ENCODE measurements at regions not wholly inside any gene's neighbourhood (a gene's known extent, or its start where the extent isn't known, plus 50 kb on each side); places are given as distances from the start of the nearest gene placed in this dataset.
"Not testable (repeated sequence)": the region's sequence is repeated elsewhere in the genome, so short reads cannot be mapped to it uniquely, and the experiment has no call there.

GRCh38 chr3:26078539-26078938 is 288.6 kb downstream of the OXSM start:
- no peak for DNase-seq

- no peak for DNase-seq
Observed at GRCh38 chr3:26081166-26081565, 291.3 kb downstream of the OXSM start.

DNA sequence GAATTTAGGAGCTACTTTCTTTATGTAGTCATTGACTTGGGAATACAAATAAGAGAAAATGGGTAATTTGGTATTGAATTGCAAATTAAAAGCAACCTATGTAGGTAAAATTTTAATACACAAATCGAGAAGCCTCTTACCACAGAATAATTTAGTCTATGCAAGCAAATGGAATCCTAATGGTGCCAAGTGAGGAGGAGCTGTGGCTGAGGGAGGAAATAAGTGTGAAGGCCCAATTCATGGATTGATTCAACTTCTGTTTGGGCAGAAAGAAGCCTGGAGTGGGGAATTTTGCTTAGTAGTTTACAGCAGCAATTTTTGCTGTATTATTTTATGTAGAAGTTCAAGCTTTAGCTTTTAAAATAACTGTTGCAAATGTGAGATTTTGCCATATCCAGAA is 291.9 kb downstream of the OXSM start:
- DNase-seq, result no peak

- no peak for DNase-seq
Observed at GRCh38 chr3:26082911-26083310, 293.0 kb downstream of the OXSM start.

DNA sequence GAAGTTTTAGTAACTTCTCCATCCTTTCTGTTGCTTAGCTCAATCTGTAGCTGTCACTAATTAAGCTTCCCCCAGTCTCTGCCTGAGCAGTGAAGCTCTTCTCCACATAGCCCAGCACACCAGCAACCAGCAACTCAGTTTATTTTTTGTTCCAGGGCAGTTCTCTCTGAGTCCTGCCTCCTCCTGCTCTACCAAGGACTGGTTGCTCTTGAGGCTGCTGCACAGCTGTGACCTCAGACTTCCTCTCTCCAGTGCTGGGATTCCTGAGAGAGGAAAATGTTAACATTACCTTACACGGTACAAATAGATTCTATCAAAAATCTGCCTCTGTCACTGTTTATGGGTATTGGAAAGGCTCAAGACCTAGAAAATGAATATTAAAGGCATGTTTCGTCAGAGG is 294.7 kb downstream of the OXSM start:
- DNase-seq, result no peak

DNA sequence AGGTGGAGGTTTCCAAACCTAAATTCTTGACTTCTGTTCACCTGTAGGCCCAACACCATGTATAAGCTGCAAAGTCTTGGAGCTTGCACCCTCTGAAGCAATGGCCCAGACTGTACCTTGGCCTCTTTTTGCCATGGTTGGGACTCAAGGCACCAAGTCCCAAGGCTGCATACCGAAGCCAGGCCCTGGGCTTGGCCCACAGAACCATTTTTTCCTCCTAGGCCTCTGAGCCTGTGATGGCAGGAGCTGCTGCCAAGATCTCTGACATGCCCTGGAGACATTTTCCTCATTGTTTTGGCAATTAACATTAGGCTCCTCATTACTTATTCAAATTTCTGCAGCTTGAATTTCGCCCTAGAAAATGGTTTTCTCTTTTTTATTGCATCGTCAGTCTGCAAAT is 297.9 kb downstream of the OXSM start:
- DNase-seq, result no peak

DNA sequence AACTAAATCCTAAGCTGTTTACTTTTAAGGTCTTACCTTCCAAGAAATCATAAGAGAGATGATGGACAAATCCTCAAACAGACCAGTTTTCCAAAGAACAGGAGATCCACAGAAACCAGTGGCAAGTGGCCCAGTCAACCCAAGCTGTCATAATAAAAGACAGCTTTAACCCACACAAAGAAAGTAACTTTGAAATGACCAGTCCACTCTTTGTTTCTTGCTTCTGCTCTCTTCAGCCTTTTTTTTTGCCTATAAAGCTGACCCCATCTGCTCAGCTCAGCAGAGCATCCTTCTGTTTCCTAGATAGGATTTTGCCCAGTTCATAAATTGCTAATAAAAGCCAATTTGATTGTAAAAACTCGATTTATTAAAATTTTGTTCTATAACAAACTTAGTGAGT is 299.4 kb downstream of the OXSM start:
- DNase-seq, result no peak

- DNase-seq, result no peak
Observed at GRCh38 chr3:26090589-26090988, 300.7 kb downstream of the OXSM start.

GRCh38 chr3:26091096-26091495 is 301.2 kb downstream of the OXSM start:
- no peak for DNase-seq

GRCh38 chr3:26091626-26092025 is 301.7 kb downstream of the OXSM start:
- DNase-seq, result no peak

DNA sequence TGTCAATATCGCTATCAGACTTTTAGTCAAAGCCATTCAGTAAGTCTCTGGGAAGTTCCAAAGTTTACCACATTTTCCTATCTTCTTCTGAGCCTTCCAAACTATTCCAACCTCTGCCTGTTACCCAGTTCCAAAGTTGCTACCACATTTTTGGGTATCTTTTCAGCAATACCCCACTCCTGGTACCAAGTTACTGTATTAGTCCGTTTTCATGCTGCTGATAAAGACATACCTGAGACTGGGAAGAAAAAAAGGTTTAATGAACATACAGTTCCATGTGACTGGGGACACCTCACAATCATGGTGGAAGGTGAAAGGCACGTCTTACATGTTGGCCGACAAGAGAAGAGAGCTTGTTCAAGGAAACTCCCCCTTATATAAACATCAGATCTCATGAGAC is 307.2 kb downstream of the OXSM start:
- DNase-seq, result not testable (repeated sequence)

DNA sequence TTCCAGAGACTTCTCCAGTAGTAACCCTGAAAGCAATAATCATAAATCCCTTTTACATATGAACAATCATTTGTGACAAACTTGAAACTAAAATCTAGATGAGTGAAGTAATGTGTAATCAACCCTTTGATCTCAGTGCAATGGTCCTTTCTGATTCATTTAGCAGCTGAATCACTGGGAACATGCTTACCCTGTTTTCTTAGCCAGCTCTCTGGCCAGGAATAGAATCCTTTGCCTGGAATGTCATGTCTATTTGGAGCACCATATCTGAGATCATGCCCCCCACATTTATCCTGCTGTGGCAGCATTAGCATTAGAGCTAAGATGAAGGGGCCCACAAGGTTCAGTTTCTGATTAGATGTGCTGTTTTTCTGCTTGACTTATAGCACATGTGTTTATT is 309.8 kb downstream of the OXSM start:
- no peak for DNase-seq

DNA sequence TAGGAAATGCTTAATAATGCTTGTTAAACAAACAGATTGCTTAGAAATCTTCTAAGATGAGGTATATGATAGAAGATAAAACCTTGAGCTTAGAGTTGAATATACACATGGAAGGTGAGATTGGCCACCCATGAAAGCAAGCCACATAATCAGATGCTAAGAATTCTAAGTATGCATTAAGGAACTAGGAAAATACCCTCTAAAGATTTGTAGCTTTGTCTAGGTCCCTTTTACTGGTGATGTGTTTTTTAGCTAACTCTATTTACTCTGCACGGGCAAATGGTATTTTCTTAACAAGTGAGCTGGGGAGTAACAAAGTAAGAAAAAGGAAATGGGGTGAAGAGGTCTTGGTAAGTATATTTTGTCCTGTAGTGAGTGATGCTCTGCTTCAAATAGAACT is 310.3 kb downstream of the OXSM start:
- no peak for DNase-seq

DNA sequence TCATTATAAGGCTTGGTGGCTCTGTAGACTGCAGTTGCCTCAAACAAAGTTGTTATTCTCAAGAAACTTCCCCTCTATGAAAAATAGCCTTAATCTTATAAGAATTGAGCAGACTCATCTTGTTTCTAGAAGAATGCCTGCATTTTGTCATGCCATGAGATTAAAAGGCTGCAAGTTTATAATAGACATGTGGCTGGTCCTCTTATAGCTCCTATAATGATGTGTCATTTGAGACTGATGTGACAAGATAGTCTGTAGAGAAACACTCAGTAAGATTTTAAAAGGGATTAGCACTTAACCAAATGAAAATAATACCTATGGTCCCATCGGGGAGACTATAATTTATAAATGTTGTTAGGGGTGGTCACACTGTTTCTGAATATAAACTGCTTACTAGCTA is 312.5 kb downstream of the OXSM start:
- DNase-seq, result no peak

- DNase-seq, result no peak
Observed at GRCh38 chr3:26104851-26105251, 315.0 kb downstream of the OXSM start.

- DNase-seq, result no peak
Observed at GRCh38 chr3:26105261-26105660, 315.4 kb downstream of the OXSM start.

DNA sequence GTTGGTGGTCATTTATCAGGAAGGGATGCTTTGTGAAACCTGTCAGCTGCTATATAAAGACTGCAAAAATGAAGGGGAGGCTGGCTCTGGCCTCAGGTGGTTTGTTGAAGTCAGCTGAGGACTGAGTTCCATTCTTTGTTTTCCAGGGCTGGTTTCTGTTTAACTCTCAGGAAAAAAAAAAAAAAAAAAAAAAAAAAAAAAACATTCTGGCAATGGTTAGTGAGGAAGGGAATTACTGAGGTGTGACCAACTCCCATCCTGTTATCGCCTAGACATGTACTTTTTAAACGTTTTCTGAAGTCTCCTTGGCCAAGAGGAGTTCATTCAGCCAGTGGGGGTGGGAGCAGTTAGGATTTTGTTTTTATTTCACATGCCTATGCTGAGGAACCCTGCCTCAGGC is 316.3 kb downstream of the OXSM start:
- no peak for DNase-seq

DNA sequence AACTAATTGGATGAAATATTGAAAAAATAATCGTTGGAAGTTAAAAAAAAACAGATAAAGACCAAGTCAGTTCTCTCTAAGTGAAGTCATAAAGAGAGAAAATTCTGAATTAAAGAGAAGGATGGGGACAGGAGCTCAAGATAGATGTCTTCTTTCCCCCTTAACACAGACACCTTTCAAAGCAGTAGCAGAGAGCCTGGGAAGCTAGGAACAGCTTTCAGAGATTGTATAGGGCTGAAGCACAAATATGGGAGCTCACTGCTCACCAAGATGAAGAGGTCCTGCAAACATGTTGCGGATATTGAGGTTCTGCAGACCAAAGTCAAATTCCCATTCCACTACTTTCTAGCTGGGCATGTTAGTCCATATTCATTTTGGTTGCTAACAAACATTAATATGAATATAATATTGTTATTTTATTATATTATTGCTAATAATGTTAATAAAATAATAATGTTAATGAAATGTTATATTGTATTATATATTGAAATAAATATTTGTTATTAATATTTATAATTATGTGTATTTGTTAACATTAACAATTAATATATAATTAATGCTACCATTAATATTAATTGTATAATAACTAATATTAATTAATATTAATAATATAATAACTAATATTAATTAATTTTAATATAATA is 319.1 kb downstream of the OXSM start:
- no peak for DNase-seq

DNA sequence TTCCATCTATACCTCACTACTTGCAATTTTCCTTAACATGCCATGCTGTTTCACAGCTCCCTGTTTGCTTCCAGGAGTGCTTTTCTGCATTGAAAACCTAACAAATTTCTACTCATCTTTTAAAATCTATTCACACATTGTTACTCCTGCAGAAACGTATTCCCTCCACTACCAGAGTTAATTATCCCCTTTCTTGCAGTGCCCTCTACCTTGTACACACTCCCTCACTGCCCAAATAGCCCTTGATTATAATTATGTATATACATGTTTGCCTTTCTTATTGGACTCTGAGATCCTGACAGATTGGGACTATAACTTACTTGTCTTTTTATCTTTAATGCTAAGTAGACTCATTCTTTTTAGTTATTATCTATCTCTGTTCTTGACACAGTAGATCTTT is 325.0 kb downstream of the OXSM start:
- no peak for DNase-seq

DNA sequence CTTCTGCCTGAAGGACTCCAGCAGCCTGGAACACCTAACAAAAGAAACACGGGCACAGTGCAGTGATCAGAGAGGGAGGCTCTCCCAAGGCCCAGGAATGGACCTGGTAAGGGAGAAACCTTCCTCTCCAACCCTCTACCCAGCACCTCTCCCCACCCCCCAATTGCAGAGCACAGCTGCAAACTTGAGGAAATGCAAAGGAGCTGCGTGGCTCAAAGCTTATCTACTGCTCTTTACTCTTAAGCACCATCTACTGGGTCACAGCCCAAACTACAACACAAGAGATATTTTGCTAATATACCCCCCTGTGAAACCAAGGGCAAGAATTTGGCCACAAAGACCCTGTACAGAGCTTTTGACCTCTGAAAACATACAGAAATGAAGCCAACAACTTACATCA is 328.3 kb downstream of the OXSM start:
- no peak for DNase-seq

DNA sequence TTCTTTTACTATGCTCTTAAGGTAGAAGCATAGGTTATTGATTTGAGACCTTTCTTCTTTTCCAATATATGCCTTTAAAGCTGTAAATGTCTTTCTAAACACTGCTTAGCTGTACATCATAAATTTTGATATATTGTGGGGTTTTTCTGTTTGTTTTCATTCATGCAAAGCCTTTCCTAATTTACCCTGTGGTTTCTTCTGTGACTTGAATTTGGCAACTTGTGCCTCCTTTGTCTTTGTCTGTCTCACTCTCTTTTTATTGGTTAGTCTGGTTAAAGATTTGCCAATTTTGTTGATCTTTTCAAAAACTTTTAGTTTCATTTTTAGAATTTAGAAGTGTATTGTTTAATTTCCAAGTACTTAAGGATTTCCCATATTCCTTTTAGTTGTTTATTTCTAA is 343.1 kb downstream of the OXSM start:
- no peak for DNase-seq

- DNase-seq, result no peak
Observed at GRCh38 chr3:26141296-26141695, 351.4 kb downstream of the OXSM start.

- no peak for DNase-seq
Observed at GRCh38 chr3:26145769-26146168, 355.9 kb downstream of the OXSM start.

GRCh38 chr3:26157428-26157827 is 367.5 kb downstream of the OXSM start:
- not testable (repeated sequence) for DNase-seq

DNA sequence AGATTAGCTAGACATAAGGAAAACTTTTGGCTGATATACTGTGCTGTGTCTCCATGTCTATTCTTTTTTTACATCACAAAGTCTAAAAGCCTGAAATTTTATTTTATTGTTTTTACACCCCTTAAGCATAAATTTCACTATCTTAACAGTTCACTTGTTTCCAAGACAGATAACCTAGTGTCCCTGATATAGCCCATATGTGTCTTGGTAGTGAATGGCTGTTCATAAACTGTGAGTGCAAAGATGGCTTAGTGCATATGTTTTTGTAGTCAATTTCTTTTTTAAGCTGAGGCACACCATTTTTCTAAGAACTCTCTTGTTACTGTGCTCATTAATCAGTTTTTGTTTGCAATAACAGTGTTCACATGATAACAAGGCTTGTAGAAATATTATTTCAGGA is 381.1 kb downstream of the OXSM start:
- no peak for DNase-seq

DNA sequence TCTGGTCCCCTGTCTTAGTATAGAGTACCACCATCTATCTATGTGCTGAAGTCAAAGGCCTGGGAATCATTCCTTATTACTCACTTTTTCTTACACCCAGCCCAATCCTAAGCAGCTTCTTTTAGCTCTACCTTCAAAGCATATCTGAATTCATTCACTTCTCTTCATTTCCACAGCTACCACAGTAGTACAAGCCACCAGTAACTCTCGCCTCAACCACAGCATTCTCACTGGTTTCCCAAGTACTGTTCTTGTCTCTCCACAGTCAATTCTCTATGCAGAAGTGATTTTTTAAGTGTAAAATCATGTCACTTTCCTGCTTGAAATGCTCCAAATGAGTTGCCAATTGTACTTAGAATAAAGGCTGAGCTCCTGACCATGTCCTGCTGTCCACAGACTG is 401.7 kb downstream of the OXSM start:
- no peak for DNase-seq

Measured in stimulated activated naive CD4-positive, alpha-beta T cell (primary cell).